OCI-LY1 (cell line): ENCODE measurements at regions not wholly inside any gene's neighbourhood (a gene's known extent, or its start where the extent isn't known, plus 50 kb on each side); places are given as distances from the start of the nearest gene placed in this dataset.
"Not testable (repeated sequence)": the region's sequence is repeated elsewhere in the genome, so short reads cannot be mapped to it uniquely, and the experiment has no call there.

ENCODE experiments used
- H2AFZ ChIP-seq: fragments of 200-600 bp; sonication (generic), shearing (Covaris generic); 2 replicates; pipeline ENCODE4 v1.6.0; 2014; ENCODE audit warnings: antibody characterized with exemption, mild to moderate bottlenecking, low read length
- H3F3A ChIP-seq: fragments of 200-600 bp; sonication (generic), shearing (Covaris generic); 2 replicates; pipeline ENCODE4 v1.6.0; 2014; ENCODE audit warnings: mild to moderate bottlenecking, antibody characterized with exemption, low read length, moderate library complexity; ENCODE audit not compliant: insufficient read depth
- H3K27ac ChIP-seq: fragments of 200-600 bp; sonication (generic); 2 replicates; pipeline ENCODE4 v1.5.1; 2014; ENCODE audit warnings: low read length, mixed run types, mild to moderate bottlenecking, low read depth; ENCODE audit not compliant: poor library complexity, severe bottlenecking
- H3K27me3 ChIP-seq: fragments of 200-600 bp; sonication (generic); 2 replicates; pipeline ENCODE4 v1.6.0; 2014; ENCODE audit warnings: antibody characterized with exemption, mild to moderate bottlenecking, low read length, moderate library complexity; ENCODE audit not compliant: insufficient read depth
- H3K36me3 ChIP-seq: fragments of 200-600 bp; sonication (generic); 2 replicates; pipeline ENCODE4 v1.6.1; 2014; ENCODE audit warnings: mild to moderate bottlenecking, antibody characterized with exemption, low read length, moderate library complexity, mixed read lengths; ENCODE audit not compliant: insufficient read depth
- H3K4me1 ChIP-seq: fragments of 200-600 bp; sonication (generic); 2 replicates; pipeline ENCODE4 v1.5.1; 2014; ENCODE audit warnings: mild to moderate bottlenecking, low read length, moderate library complexity; ENCODE audit not compliant: insufficient read depth, severe bottlenecking
- H3K4me2 ChIP-seq: fragments of 200-600 bp; sonication (generic), shearing (Covaris generic); 2 replicates; pipeline ENCODE4 v1.6.1; 2014; ENCODE audit warnings: low read length
- H3K4me3 ChIP-seq: fragments of 200-600 bp; sonication (generic); 2 replicates; pipeline ENCODE4 v1.5.1; 2014; ENCODE audit warnings: low read length, low read depth, mild to moderate bottlenecking, mixed read lengths; ENCODE audit not compliant: poor library complexity, severe bottlenecking
- H3K79me2 ChIP-seq: fragments of 200-600 bp; shearing (Covaris generic); 2 replicates; pipeline ENCODE4 v1.6.1; 2016; ENCODE audit warnings: mixed run types, low read length, mixed read lengths; ENCODE audit not compliant: insufficient read depth
- H3K9ac ChIP-seq: fragments of 200-600 bp; sonication (generic), shearing (Covaris generic); 2 replicates; pipeline ENCODE4 v1.6.1; 2014; ENCODE audit warnings: mild to moderate bottlenecking, low read length, mixed read lengths
- H3K9me2 ChIP-seq: fragments of 200-600 bp; sonication (generic), shearing (Covaris generic); 2 replicates; pipeline ENCODE4 v1.6.1; 2014; ENCODE audit warnings: low read depth, mild to moderate bottlenecking, low read length, mixed read lengths
- H3K9me3 ChIP-seq: fragments of 200-600 bp; shearing (Covaris generic); 2 replicates; pipeline ENCODE4 v1.6.1; 2014; ENCODE audit warnings: low read length, mixed read lengths
- H4K20me1 ChIP-seq: fragments of 200-600 bp; sonication (generic), shearing (Covaris generic); 2 replicates; pipeline ENCODE4 v1.6.0; 2016; ENCODE audit warnings: mild to moderate bottlenecking, low read length; ENCODE audit not compliant: insufficient read depth
- CTCF ChIP-seq: fragments of 200-600 bp; sonication (generic), shearing (Covaris generic); IDR thresholded peaks from 2 replicates; pipeline ENCODE4 v1.5.1; 2017; ENCODE audit warnings: mild to moderate bottlenecking, antibody characterized with exemption, low read length, moderate library complexity, mixed read lengths
- EZH2 ChIP-seq: fragments of 200-600 bp; sonication (generic), shearing (Covaris generic); IDR thresholded peaks from 2 replicates; pipeline ENCODE4 v1.8.0; 2017; ENCODE audit warnings: borderline replicate concordance, mixed run types, mild to moderate bottlenecking, antibody characterized with exemption, low read length, moderate library complexity, mixed read lengths

DNA sequence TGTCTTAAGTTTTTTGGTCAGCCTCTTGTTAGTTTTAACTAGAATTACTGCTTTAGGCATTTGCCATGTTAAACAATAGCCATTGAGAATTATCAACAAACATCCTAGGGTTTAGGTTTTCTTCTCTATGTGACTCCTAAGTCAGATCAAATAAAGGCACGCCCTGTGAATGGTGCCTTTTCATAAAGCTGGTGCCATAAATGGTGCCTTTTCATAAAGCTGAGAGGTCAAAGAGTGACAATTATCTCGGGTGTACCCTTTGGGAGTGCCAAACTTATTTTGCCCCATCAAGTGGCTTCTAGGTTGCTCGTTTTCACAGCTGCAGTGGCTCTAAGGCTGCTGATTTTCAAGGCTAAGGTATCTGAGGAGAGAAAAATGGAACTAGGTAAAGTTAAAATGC is 391.6 kb downstream of the DMRTA1 start:
- Histone ChIP-seq H3K9me2 (no peaks in the 10 kb centered on the region), H3K79me2 (no peaks in the 10 kb centered on the region), H3K9ac (no peak overlapping the region), H3K36me3 (no peaks in the 10 kb centered on the region), H3K4me1 (no peaks in the 10 kb centered on the region), H3K4me3 (no peak overlapping the region), H3K27ac (no peak overlapping the region), H3K27me3 (no peaks in the 10 kb centered on the region), H2AFZ (no peak overlapping the region), H3F3A (no peaks in the 10 kb centered on the region), H4K20me1 (no peaks in the 10 kb centered on the region), H3K4me2 (no peak overlapping the region), H3K9me3 (no peaks in the 10 kb centered on the region)
- TF ChIP-seq CTCF (no peak), EZH2 (no peak)

DNA sequence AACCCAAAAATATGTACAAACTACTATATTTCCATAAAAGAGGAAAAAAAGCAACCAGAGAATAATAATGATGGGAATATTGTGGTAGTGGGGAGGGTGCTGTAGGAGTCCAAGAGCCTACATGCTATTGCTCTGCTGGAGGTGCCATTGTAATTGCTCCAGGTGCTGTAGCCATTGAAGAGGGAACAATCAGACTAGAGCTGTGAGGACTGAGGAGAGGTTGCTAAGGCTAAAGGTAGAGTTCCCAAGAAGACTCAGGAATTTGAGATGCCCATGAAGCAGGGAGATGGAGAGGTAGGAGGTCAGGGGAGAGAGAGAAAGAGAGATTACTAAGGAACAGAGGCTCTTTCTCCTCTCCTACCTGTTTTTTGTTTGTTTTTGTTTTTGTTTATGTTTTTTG is 394.0 kb downstream of the DMRTA1 start:
- Histone ChIP-seq H3K79me2 (no peaks in the 10 kb centered on the region), H3K9me2 (no peaks in the 10 kb centered on the region), H3K4me1 (no peaks in the 10 kb centered on the region), H3K27me3 (no peaks in the 10 kb centered on the region), H3F3A (no peaks in the 10 kb centered on the region), H3K4me3 (no peak overlapping the region), H3K9ac (no peak overlapping the region), H2AFZ (no peak overlapping the region), H4K20me1 (no peaks in the 10 kb centered on the region), H3K9me3 (no peaks in the 10 kb centered on the region), H3K4me2 (no peak overlapping the region), H3K36me3 (no peaks in the 10 kb centered on the region), H3K27ac (no peak overlapping the region)
- TF ChIP-seq CTCF (no peak), EZH2 (no peak)

DNA sequence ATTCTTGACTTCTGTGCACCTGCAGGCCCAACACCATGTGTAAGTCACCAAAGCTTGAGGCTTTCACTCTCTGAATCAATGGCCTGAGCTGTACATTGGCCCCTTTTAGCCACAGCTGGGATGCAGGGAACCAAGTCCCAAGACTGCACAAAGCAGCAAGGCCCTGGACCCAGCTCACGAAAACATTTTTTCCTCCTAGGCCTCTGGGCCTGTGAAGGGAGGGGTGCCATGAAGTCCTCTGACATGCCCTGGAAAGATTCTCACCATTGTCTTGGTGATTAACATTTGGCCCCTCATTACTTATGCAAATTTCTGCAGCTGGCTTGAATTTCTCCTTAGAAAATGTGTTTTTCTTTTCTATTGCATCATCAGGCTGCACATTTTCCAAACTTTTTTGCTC is 398.6 kb downstream of the DMRTA1 start:
- H3K4me2 ChIP-seq, H3K79me2 ChIP-seq, H2AFZ ChIP-seq, H4K20me1 ChIP-seq, H3K27me3 ChIP-seq, H3K4me1 ChIP-seq, H3K9me2 ChIP-seq, H3K9me3 ChIP-seq, H3K9ac ChIP-seq, H3K27ac ChIP-seq, H3F3A ChIP-seq, H3K36me3 ChIP-seq, H3K4me3 ChIP-seq: not testable (repeated sequence)

DNA sequence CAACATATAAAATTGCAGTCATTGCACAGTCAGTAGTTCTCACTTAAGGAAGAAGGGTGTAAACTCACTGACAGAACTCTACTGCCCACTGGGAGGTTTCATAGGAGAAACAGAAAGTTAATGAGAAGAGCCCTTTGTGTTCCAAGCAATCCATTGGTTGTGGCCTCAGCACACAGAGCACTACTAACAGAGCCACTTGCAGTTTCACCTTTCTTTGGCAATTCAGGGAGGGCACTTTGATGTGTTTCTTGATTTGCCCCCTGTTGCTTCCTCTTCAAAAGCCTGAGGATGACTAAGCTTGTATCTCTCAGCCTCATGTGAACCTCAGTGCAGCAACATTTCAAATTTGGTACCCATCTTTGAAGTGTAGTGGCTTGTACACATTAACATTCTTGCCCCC is 409.4 kb downstream of the DMRTA1 start:
- Histone ChIP-seq H3K27ac (no peak overlapping the region), H2AFZ (no peak overlapping the region), H3K36me3 (no peaks in the 10 kb centered on the region), H3K9ac (no peak overlapping the region), H3K27me3 (no peaks in the 10 kb centered on the region), H3K4me1 (no peaks in the 10 kb centered on the region), H3K9me2 (no peaks in the 10 kb centered on the region), H3K4me2 (no peak overlapping the region), H4K20me1 (no peaks in the 10 kb centered on the region), H3K9me3 (no peaks in the 10 kb centered on the region), H3F3A (no peaks in the 10 kb centered on the region), H3K79me2 (no peaks in the 10 kb centered on the region), H3K4me3 (no peak overlapping the region)
- TF ChIP-seq EZH2 (no peak), CTCF (no peak)
